ENCODE measurements at regions not wholly inside any gene's neighbourhood (a gene's known extent, or its start where the extent isn't known, plus 50 kb on each side); places are given as distances from the start of the nearest gene placed in this dataset.

DNA sequence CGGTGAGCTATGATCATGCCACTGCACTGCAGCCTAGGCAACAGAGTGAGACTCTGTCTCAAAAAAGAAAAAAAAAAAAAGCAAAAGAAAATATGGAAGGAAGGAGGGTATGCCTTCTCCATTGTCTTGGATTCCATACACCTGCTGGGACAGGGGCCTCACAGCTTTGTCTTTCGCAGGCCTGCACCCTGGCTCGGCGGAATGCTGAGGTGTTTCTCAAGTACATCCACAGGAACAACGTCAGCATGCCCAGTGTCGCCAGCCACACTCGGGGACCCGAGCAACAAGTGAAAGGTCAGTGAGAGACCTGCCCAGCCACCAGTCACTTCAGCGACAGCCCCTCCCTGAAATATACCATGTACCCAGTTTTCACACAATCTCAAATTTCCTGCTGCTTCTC is 288.5 kb upstream of the UMPS start:
- Histone ChIP-seq H2BK15ac (ENCODE audit: low read length) (no peak overlapping the region), H3K27ac (ENCODE audit: low read depth, low read length) (no peak overlapping the region), H4K5ac (ENCODE audit: insufficient read length, low read depth, low read length) (no peak overlapping the region), H3K4ac (replicated peaks; ENCODE audit: insufficient read length, low read depth, low read length) (no peak overlapping the region), H3K4me2 (ENCODE audit: insufficient read depth in 1 of 2, low read depth in 2 of 2, low read length in 2 of 2) (no peak overlapping the region), H3K23ac (ENCODE audit: insufficient read length) (no peak overlapping the region), H2BK5ac (ENCODE audit: low read depth, low read length) (no peak overlapping the region), H4K8ac (ENCODE audit: extremely low read depth, insufficient read depth, low read length) (no peak overlapping the region), H2AFZ (ENCODE audit: low read length) (no peak overlapping the region), H3K9ac (replicated peaks in 1 of 4; ENCODE audit: extremely low read depth in 1 of 4, low read depth in 3 of 4, low read length in 3 of 4) (peak overlapping the region in 1 of 4 experiments; percentile 0; a peak in 1 of 7 replicates), H4K20me1 (replicated peaks in 1 of 2; ENCODE audit: control insufficient read depth in 1 of 2, insufficient read depth in 2 of 2, low read length in 2 of 2) (no peaks in the 10 kb centered on the region), H3K79me1 (ENCODE audit: low read depth, low read length) (no peaks in the 10 kb centered on the region), H3K27me3 (replicated peaks in 1 of 4; ENCODE audit: control insufficient read depth in 3 of 4, extremely low read depth in 1 of 4, insufficient read depth in 3 of 4, low read length in 3 of 4) (no peaks in the 10 kb centered on the region), H3K18ac (ENCODE audit: extremely low read depth, low read length) (no peak overlapping the region), H2BK20ac (ENCODE audit: low read length) (no peak overlapping the region), H2BK12ac (ENCODE audit: low read depth, low read length) (no peak overlapping the region), H3K79me2 (ENCODE audit: control insufficient read depth in 1 of 2, insufficient read depth in 2 of 2, low read length in 2 of 2) (no peaks in the 10 kb centered on the region), H2BK120ac (replicated peaks; ENCODE audit: low read depth, low read length) (no peak overlapping the region), H3K14ac (ENCODE audit: insufficient read length) (no peak overlapping the region), H4K91ac (replicated peaks; ENCODE audit: insufficient read length, low read length) (no peak overlapping the region), H3K4me3 (ENCODE audit: extremely low read depth in 1 of 4, insufficient read depth in 2 of 4, low read depth in 3 of 4, low read length in 4 of 4) (no peak overlapping the region), H3K23me2 (ENCODE audit: low read depth, low read length) (no peaks in the 10 kb centered on the region; the same call in 1 of the 2 replicates), H3K4me1 (replicated peaks in 1 of 4; ENCODE audit: control insufficient read depth in 3 of 4, insufficient read depth in 4 of 4, low read length in 3 of 4) (peaks cover 0 to 3% (median 0%) of the 10 kb centered on the region in 4 experiments; a peak in 2 of 7 replicates), H2AK5ac (ENCODE audit: low read depth, low read length) (no peak overlapping the region; the same call in 1 of the 2 replicates), H3K36me3 (ENCODE audit: control insufficient read depth in 2 of 4, insufficient read depth in 4 of 4, low read length in 3 of 4) (no peaks in the 10 kb centered on the region), H3K9me3 (ENCODE audit: insufficient read depth in 2 of 2, low read depth in 1 of 2, low read length in 1 of 2) (no peaks in the 10 kb centered on the region), H3K56ac (replicated peaks; ENCODE audit: insufficient read length, low read depth, low read length) (no peak overlapping the region)
- ChIA-PET CTCF (ENCODE audit: partially characterized antibody) (interaction anchor here (0.6 to 2.1 kb wide), 8 partner anchors 9 to 426 kb away, joined by 3 to 6 read pairs (median 6); no protein-coding TSS in a partner anchor), POLR2A (ENCODE audit: partially characterized antibody) (no interaction called here)
- DNase-seq (ENCODE audit: low read depth in 1 of 2, low spot score in 2 of 2) (no peak), FAIRE-seq (no peak)
- WGBS, 2 experiments (ENCODE audit: extremely low coverage in 1 of 2, insufficient coverage in 1 of 2, insufficient read length in 1 of 2, insufficient replicate concordance in 2 of 2, low coverage in 1 of 2, low lambda C conversion rate in 2 of 2, missing lambda C conversion rate in 1 of 2) = 80% methylated on average over 9 of the region's 9 CpGs; no CpG with 5 or more reads in 1 of the 2 experiments
- TF ChIP-seq HDAC6 (IDR thresholded peaks at IDR 0.05; ENCODE audit: low read depth, low read length) (no peak), SRF (IDR thresholded peaks at IDR 0.05; ENCODE audit: low read depth, low read length) (no peak), SP4 (IDR thresholded peaks at IDR 0.05; ENCODE audit: low read length) (no peak), TEAD4 (IDR thresholded peaks at IDR 0.05; ENCODE audit: low read depth, low read length) (no peak), TAF7 (optimal IDR thresholded peaks at IDR 0.05; ENCODE audit: borderline replicate concordance, low read depth, low read length) (no peak), SP1 (IDR thresholded peaks at IDR 0.05; ENCODE audit: low read depth, low read length) (no peak), KDM1A (IDR thresholded peaks at IDR 0.05; ENCODE audit: borderline replicate concordance, low read length) (no peak), RBBP5 (IDR thresholded peaks at IDR 0.05; ENCODE audit: borderline replicate concordance, low read depth, low read length) (no peak), RFX5 (IDR thresholded peaks at IDR 0.05; ENCODE audit: borderline replicate concordance, low read depth, low read length) (no peak), YY1 (IDR thresholded peaks at IDR 0.05; ENCODE audit: low read depth, low read length) (no peak), TAF1 (IDR thresholded peaks at IDR 0.05; ENCODE audit: low read depth, low read length) (no peak), BACH1 (IDR thresholded peaks at IDR 0.05; ENCODE audit: low read length) (no peak)
- TF ChIP-seq, protein P1, sequence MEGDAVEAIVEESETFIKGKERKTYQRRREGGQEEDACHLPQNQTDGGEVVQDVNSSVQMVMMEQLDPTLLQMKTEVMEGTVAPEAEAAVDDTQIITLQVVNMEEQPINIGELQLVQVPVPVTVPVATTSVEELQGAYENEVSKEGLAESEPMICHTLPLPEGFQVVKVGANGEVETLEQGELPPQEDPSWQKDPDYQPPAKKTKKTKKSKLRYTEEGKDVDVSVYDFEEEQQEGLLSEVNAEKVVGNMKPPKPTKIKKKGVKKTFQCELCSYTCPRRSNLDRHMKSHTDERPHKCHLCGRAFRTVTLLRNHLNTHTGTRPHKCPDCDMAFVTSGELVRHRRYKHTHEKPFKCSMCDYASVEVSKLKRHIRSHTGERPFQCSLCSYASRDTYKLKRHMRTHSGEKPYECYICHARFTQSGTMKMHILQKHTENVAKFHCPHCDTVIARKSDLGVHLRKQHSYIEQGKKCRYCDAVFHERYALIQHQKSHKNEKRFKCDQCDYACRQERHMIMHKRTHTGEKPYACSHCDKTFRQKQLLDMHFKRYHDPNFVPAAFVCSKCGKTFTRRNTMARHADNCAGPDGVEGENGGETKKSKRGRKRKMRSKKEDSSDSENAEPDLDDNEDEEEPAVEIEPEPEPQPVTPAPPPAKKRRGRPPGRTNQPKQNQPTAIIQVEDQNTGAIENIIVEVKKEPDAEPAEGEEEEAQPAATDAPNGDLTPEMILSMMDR (IDR thresholded peaks at IDR 0.05; ENCODE audit: control extremely low read depth in 1 of 3, insufficient read depth in 1 of 3, low read depth in 1 of 3, low read length in 3 of 3) = no peak
